ENCODE measurements at regions not wholly inside any gene's neighbourhood (a gene's known extent, or its start where the extent isn't known, plus 50 kb on each side); places are given as distances from the start of the nearest gene placed in this dataset.

DNA sequence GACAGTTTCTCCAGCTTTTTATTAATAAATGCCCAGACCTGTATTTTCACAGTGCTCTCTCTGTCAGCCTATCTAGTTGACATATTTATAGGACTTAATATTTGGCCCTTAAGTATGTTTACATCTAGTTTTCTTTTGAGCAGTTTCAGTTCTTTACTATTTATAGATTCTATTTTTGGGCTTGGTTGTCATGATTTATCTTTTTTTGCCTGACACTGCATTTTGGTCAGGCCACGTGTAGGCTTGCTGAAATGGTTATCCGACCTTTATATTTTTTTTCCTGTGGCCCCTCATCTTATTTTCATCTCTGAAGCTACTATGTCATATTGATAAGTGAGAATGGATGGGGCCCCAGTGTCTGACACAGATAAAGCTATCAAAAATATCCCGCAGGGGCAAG is 515.4 kb upstream of the FZD8 start:
- ATAC-seq (replicated peaks in 1 of 4) (no peak), DNase-seq (no peak)
- Histone ChIP-seq H3K9me3 (no peaks in the 10 kb centered on the region), H3K36me3 (ENCODE audit: control insufficient read depth in 2 of 2, extremely low read depth in 1 of 2, insufficient read depth in 1 of 2, low read length in 1 of 2) (no peaks in the 10 kb centered on the region), H3K27me3 (replicated peaks in 1 of 2; ENCODE audit: control insufficient read depth in 2 of 2, extremely low read depth in 1 of 2, insufficient read depth in 2 of 2, low read length in 1 of 2) (no peaks in the 10 kb centered on the region), H3K4me3 (ENCODE audit: control insufficient read depth in 1 of 2, extremely low read depth in 1 of 2, low read length in 1 of 2) (no peak overlapping the region), H3K27ac (ENCODE audit: low read length) (no peak overlapping the region), H3K4me1 (ENCODE audit: control insufficient read depth in 1 of 2, extremely low read depth in 1 of 2, insufficient read depth in 2 of 2, low read length in 2 of 2) (no peaks in the 10 kb centered on the region)
- no peak overlapping the region for H3K27ac Mint-ChIP-seq
- peaks cover 2 to 9% (median 4%) of the 10 kb centered on the region in 3 donors for H3K9me3 Mint-ChIP-seq
- POLR2A ChIA-PET, result no interaction called here
- H3K36me3 Mint-ChIP-seq, result no peaks in the 10 kb centered on the region
- H3K4me1 Mint-ChIP-seq, result no peaks in the 10 kb centered on the region
- no peak overlapping the region for H3K4me3 Mint-ChIP-seq
- CTCF ChIA-PET, result no interaction called here
- no peaks in the 10 kb centered on the region for H3K27me3 Mint-ChIP-seq
- WGBS (ENCODE audit: insufficient coverage), result 86% methylated on average over 1 of the region's 3 CpGs

DNA sequence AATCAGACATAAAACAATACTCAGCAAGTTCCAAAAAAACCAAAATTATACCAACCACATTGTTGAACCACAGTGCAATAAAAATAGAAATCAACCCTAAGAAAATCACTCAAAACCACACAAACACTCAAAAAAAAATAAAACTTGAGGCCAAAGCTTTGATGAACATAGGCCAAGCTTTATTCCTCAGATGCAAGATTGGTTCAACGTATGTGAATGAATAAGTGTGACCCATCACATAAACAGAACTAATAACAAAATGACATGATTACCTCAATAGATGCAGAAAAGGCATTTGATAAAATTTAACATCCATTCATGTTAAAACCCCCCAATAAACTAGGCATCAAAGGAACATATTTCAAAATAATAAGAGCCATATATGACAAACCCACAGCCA is 506.1 kb upstream of the FZD8 start:
- H3K4me1 ChIP-seq (ENCODE audit: control insufficient read depth in 1 of 2, extremely low read depth in 1 of 2, insufficient read depth in 2 of 2, low read length in 2 of 2), result no peaks in the 10 kb centered on the region
- Mint-ChIP-seq H3K4me3 (no peak overlapping the region), H3K27ac (no peak overlapping the region), H3K27me3 (no peaks in the 10 kb centered on the region), H3K9me3 (peaks cover 14 to 23% (median 16%) of the 10 kb centered on the region in 3 donors), H3K4me1 (no peaks in the 10 kb centered on the region), H3K36me3 (no peaks in the 10 kb centered on the region)
- DNase-seq (no peak), ATAC-seq (replicated peaks in 1 of 4) (no peak)
- H3K9me3 ChIP-seq, result no peaks in the 10 kb centered on the region
- WGBS (ENCODE audit: insufficient coverage), result no CpG with 5 or more reads among the region's 1 CpG
- H3K27ac ChIP-seq (ENCODE audit: low read length), result no peak overlapping the region
- H3K27me3 ChIP-seq (replicated peaks in 1 of 2; ENCODE audit: control insufficient read depth in 2 of 2, extremely low read depth in 1 of 2, insufficient read depth in 2 of 2, low read length in 1 of 2), result no peaks in the 10 kb centered on the region
- POLR2A ChIA-PET, result no interaction called here
- CTCF ChIA-PET, result no interaction called here
- no peaks in the 10 kb centered on the region for H3K36me3 ChIP-seq (ENCODE audit: control insufficient read depth in 2 of 2, extremely low read depth in 1 of 2, insufficient read depth in 1 of 2, low read length in 1 of 2)
- H3K4me3 ChIP-seq (ENCODE audit: control insufficient read depth in 1 of 2, extremely low read depth in 1 of 2, low read length in 1 of 2), result no peak overlapping the region

- Mint-ChIP-seq H3K27ac (no peak overlapping the region), H3K9me3 (peaks cover 14 to 23% (median 16%) of the 10 kb centered on the region in 3 donors), H3K4me3 (no peak overlapping the region), H3K36me3 (no peaks in the 10 kb centered on the region), H3K27me3 (no peaks in the 10 kb centered on the region), H3K4me1 (no peaks in the 10 kb centered on the region)
- CTCF ChIA-PET, result no interaction called here
- no peaks in the 10 kb centered on the region for H3K9me3 ChIP-seq
- H3K4me1 ChIP-seq (ENCODE audit: control insufficient read depth in 1 of 2, extremely low read depth in 1 of 2, insufficient read depth in 2 of 2, low read length in 2 of 2), result no peaks in the 10 kb centered on the region
- no peaks in the 10 kb centered on the region for H3K27me3 ChIP-seq (replicated peaks in 1 of 2; ENCODE audit: control insufficient read depth in 2 of 2, extremely low read depth in 1 of 2, insufficient read depth in 2 of 2, low read length in 1 of 2)
- POLR2A ChIA-PET, result no interaction called here
- no peak overlapping the region for H3K27ac ChIP-seq (ENCODE audit: low read length)
- no peak overlapping the region for H3K4me3 ChIP-seq (ENCODE audit: control insufficient read depth in 1 of 2, extremely low read depth in 1 of 2, low read length in 1 of 2)
- DNase-seq (no peak), ATAC-seq (replicated peaks in 1 of 4) (no peak)
- no peaks in the 10 kb centered on the region for H3K36me3 ChIP-seq (ENCODE audit: control insufficient read depth in 2 of 2, extremely low read depth in 1 of 2, insufficient read depth in 1 of 2, low read length in 1 of 2)
Observed at GRCh38 chr10:36147529-36147928, 505.4 kb upstream of the FZD8 start.

DNA sequence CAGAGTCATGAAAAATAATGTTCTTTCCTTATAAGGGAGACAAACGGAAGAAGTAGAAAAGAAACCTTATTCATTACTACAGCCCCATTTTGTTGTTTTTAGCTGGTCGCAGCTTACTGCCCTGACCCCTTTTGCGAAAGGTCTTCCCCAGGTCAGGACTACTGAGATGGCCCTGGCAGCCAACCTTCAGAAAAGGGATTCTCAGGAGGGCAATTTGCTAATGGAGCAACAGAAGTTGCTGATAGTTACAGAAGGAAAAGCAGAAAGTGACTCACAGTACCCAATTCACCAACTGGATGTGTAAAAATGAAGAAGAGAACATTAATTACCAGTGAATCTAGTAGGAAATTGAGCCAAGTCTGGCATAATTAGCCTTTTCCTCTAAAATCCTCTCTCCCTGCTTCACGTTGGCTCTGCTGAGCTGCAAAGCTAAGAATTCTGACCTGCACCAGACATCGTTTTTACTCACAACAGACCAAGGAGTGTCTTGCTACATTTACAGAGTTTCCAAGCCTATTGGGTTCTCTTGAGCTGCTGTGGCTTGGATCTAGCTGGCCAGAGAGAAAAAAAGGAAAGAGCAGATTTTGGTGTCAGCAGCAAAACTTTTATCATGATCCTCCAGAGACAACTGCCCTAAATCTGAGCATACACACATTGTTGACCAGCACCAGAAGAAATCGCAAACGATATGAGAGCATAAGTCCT is 499.9 kb upstream of the FZD8 start:
- ChIA-PET POLR2A (interaction anchor here in 1 of 2 donors (0.5 kb wide), 1 partner anchor 887 kb away, joined by 3 read pairs; no protein-coding TSS in a partner anchor), CTCF (no interaction called here)
- H3K9me3 ChIP-seq, result no peaks in the 10 kb centered on the region
- WGBS (ENCODE audit: insufficient coverage), result no CpG with 5 or more reads among the region's 7 CpGs
- Mint-ChIP-seq H3K4me3 (no peak overlapping the region), H3K27ac (no peak overlapping the region), H3K9me3 (peaks cover 12 to 28% (median 22%) of the 10 kb centered on the region in 3 donors), H3K4me1 (no peaks in the 10 kb centered on the region), H3K36me3 (no peaks in the 10 kb centered on the region), H3K27me3 (no peaks in the 10 kb centered on the region)
- no peaks in the 10 kb centered on the region for H3K4me1 ChIP-seq (ENCODE audit: control insufficient read depth in 1 of 2, extremely low read depth in 1 of 2, insufficient read depth in 2 of 2, low read length in 2 of 2)
- H3K36me3 ChIP-seq (ENCODE audit: control insufficient read depth in 2 of 2, extremely low read depth in 1 of 2, insufficient read depth in 1 of 2, low read length in 1 of 2), result no peaks in the 10 kb centered on the region
- H3K27me3 ChIP-seq (replicated peaks in 1 of 2; ENCODE audit: control insufficient read depth in 2 of 2, extremely low read depth in 1 of 2, insufficient read depth in 2 of 2, low read length in 1 of 2), result no peaks in the 10 kb centered on the region
- H3K27ac ChIP-seq (ENCODE audit: low read length), result no peak overlapping the region
- DNase-seq, result no peak
- ATAC-seq (replicated peaks in 1 of 4), result no peak
- no peak overlapping the region for H3K4me3 ChIP-seq (ENCODE audit: control insufficient read depth in 1 of 2, extremely low read depth in 1 of 2, low read length in 1 of 2)

- Histone ChIP-seq H3K4me1 (ENCODE audit: control insufficient read depth in 1 of 2, extremely low read depth in 1 of 2, insufficient read depth in 2 of 2, low read length in 2 of 2) (no peaks in the 10 kb centered on the region), H3K36me3 (ENCODE audit: control insufficient read depth in 2 of 2, extremely low read depth in 1 of 2, insufficient read depth in 1 of 2, low read length in 1 of 2) (no peaks in the 10 kb centered on the region), H3K9me3 (no peaks in the 10 kb centered on the region), H3K4me3 (ENCODE audit: control insufficient read depth in 1 of 2, extremely low read depth in 1 of 2, low read length in 1 of 2) (no peak overlapping the region), H3K27me3 (replicated peaks in 1 of 2; ENCODE audit: control insufficient read depth in 2 of 2, extremely low read depth in 1 of 2, insufficient read depth in 2 of 2, low read length in 1 of 2) (no peaks in the 10 kb centered on the region), H3K27ac (ENCODE audit: low read length) (no peak overlapping the region)
- POLR2A ChIA-PET, result no interaction called here
- ATAC-seq (replicated peaks in 1 of 4), result no peak
- no peak for DNase-seq
- Mint-ChIP-seq H3K27me3 (no peaks in the 10 kb centered on the region), H3K4me3 (no peak overlapping the region), H3K4me1 (no peaks in the 10 kb centered on the region), H3K9me3 (peaks cover 10 to 15% (median 10%) of the 10 kb centered on the region in 3 donors), H3K27ac (no peak overlapping the region), H3K36me3 (no peaks in the 10 kb centered on the region)
- CTCF ChIA-PET, result no interaction called here
- WGBS (ENCODE audit: insufficient coverage), result no CpG with 5 or more reads among the region's 4 CpGs
Observed at GRCh38 chr10:36129051-36129450, 487.0 kb upstream of the FZD8 start.

GRCh38 chr10:36126076-36126475 is 484.0 kb upstream of the FZD8 start:
- no peaks in the 10 kb centered on the region for H3K4me1 Mint-ChIP-seq
- DNase-seq, result no peak
- H3K27ac Mint-ChIP-seq, result no peak overlapping the region
- Histone ChIP-seq H3K27me3 (replicated peaks in 1 of 2; ENCODE audit: control insufficient read depth in 2 of 2, extremely low read depth in 1 of 2, insufficient read depth in 2 of 2, low read length in 1 of 2) (no peaks in the 10 kb centered on the region), H3K27ac (ENCODE audit: low read length) (no peak overlapping the region), H3K4me3 (ENCODE audit: control insufficient read depth in 1 of 2, extremely low read depth in 1 of 2, low read length in 1 of 2) (no peak overlapping the region), H3K4me1 (ENCODE audit: control insufficient read depth in 1 of 2, extremely low read depth in 1 of 2, insufficient read depth in 2 of 2, low read length in 2 of 2) (no peaks in the 10 kb centered on the region), H3K9me3 (no peaks in the 10 kb centered on the region), H3K36me3 (ENCODE audit: control insufficient read depth in 2 of 2, extremely low read depth in 1 of 2, insufficient read depth in 1 of 2, low read length in 1 of 2) (no peaks in the 10 kb centered on the region)
- H3K4me3 Mint-ChIP-seq, result no peak overlapping the region
- no peak for ATAC-seq (replicated peaks in 1 of 4)
- CTCF ChIA-PET, result no interaction called here
- H3K27me3 Mint-ChIP-seq, result no peaks in the 10 kb centered on the region
- POLR2A ChIA-PET, result no interaction called here
- H3K36me3 Mint-ChIP-seq, result no peaks in the 10 kb centered on the region
- H3K9me3 Mint-ChIP-seq, result peaks cover 10 to 17% (median 14%) of the 10 kb centered on the region in 3 donors

DNA sequence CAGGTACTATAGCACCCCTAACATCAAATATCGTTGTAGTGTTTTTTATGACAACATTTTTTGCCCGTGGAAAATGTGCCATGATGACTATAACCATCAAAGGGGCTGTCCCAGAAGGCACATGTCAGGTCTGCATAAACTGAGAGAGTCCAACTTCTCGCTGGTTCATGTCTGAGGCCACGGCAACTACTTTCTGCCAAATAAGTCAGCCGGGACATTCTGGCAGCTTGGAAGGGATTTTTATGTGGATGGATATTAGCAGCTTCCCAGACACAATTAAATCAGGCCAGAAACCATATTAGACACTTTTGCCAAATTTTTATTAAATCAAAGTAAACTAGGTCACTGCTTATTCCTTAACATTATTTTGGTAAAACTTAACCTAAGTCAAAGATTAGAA is 477.4 kb upstream of the FZD8 start:
- ATAC-seq (replicated peaks in 1 of 4) (no peak), DNase-seq (no peak)
- Histone ChIP-seq H3K27me3 (replicated peaks in 1 of 2; ENCODE audit: control insufficient read depth in 2 of 2, extremely low read depth in 1 of 2, insufficient read depth in 2 of 2, low read length in 1 of 2) (no peaks in the 10 kb centered on the region), H3K4me3 (ENCODE audit: control insufficient read depth in 1 of 2, extremely low read depth in 1 of 2, low read length in 1 of 2) (no peak overlapping the region), H3K36me3 (ENCODE audit: control insufficient read depth in 2 of 2, extremely low read depth in 1 of 2, insufficient read depth in 1 of 2, low read length in 1 of 2) (no peaks in the 10 kb centered on the region), H3K9me3 (no peaks in the 10 kb centered on the region), H3K27ac (ENCODE audit: low read length) (no peak overlapping the region), H3K4me1 (ENCODE audit: control insufficient read depth in 1 of 2, extremely low read depth in 1 of 2, insufficient read depth in 2 of 2, low read length in 2 of 2) (no peaks in the 10 kb centered on the region)
- Mint-ChIP-seq H3K36me3 (no peaks in the 10 kb centered on the region), H3K9me3 (peaks cover 12 to 19% (median 12%) of the 10 kb centered on the region in 3 donors), H3K27me3 (no peaks in the 10 kb centered on the region), H3K4me1 (no peaks in the 10 kb centered on the region), H3K27ac (no peak overlapping the region), H3K4me3 (no peak overlapping the region)
- 83% methylated on average over 2 of the region's 5 CpGs for WGBS (ENCODE audit: insufficient coverage)
- ChIA-PET POLR2A (no interaction called here), CTCF (no interaction called here)
